ENCODE measurements at regions not wholly inside any gene's neighbourhood (a gene's known extent, or its start where the extent isn't known, plus 50 kb on each side); places are given as distances from the start of the nearest gene placed in this dataset.
A peak's percentile ranks its signal among the peaks of the same experiment; 100 is the strongest.

DNA sequence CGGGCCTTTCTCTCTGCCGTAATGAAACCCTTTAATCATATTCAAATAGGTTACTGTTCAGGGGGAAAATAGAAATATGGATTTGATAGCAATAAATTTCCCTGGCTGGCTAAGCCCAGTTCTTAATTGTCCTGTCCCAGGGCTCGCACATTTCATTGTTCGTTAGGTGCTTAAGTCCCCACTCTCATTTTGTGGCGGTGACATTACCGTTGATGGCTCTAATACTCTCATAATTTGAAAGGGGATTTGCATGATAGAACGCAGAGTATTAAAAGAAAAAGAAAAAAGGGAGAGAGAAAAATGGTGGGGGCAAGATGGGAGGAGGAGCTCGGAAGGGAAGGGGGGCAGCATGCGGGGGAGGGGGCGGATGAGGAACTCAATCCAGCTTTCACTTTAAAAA, 79.1 kb upstream of the FOXP4 start:
- Histone ChIP-seq H3K27me3 (ENCODE audit: insufficient read depth, insufficient read length) (peaks cover 56% of the 10 kb centered on the region), H3K4me3 (ENCODE audit: insufficient read length, low read depth) (no peak overlapping the region), H3K4me1 (ENCODE audit: insufficient read depth, insufficient read length) (peaks cover 17% of the 10 kb centered on the region), H3K9ac (ENCODE audit: insufficient read length, low read depth) (no peak overlapping the region), H3K9me3 (ENCODE audit: insufficient read depth, low read length) (no peaks in the 10 kb centered on the region), H3K36me3 (ENCODE audit: insufficient read depth, insufficient read length, low read length) (no peaks in the 10 kb centered on the region)
- TF ChIP-seq ZNF274 (IDR thresholded peaks at IDR 0.05; ENCODE audit: low read depth, low read length) (no peak), YY1 (IDR thresholded peaks at IDR 0.05; ENCODE audit: insufficient read depth, insufficient read length) (no peak), SUZ12 (IDR thresholded peaks at IDR 0.05; ENCODE audit: extremely low read depth, insufficient read depth, insufficient read length) (no peak)
- DNase-seq (ENCODE audit: low read depth, low spot score): no peak

DNA sequence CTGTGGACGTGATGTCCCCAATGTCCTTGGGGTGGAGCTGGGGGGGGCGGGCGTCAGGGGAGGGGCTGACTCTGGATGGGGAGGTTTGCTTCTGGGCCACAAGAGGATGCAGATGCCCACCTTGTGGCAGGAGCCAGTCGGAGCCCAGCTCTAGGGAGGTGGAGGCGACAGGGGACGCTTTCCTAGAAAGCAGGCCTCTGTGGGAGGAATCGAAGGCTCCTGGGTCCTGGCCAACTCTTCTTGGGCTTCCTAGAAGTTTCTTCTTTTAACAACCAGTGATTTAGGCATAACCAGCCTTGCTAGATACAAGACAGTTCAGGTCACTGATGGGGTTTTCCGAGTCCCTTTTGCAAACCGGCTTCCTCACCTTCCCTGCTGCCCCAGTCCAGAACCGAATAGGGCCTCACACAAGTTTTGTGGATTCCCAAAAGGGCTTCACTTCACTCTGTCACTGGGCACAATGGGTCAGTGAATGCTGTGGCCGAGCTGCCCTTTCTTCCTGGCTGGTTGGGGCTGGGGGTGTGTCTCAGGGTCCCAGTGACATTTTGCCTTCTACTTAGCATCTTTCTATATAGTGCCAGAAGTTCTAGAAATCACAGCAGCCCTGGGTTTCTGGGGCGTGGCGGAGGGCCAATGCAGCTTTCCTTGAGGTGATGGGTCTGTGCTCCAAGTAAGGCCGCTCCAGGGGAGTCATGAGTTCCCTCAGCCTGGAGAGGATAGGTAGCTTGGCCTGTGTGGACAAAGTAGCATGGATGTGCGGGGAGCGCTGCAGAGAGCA, 78.4 kb upstream of the FOXP4 start:
- TF ChIP-seq SUZ12 (IDR thresholded peaks at IDR 0.05; ENCODE audit: extremely low read depth, insufficient read depth, insufficient read length) (no peak), YY1 (IDR thresholded peaks at IDR 0.05; ENCODE audit: insufficient read depth, insufficient read length) (no peak), ZNF274 (IDR thresholded peaks at IDR 0.05; ENCODE audit: low read depth, low read length) (no peak)
- H3K4me1 ChIP-seq (ENCODE audit: insufficient read depth, insufficient read length): peaks cover 18% of the 10 kb centered on the region
- peaks cover 54% of the 10 kb centered on the region for H3K27me3 ChIP-seq (ENCODE audit: insufficient read depth, insufficient read length)

DNA sequence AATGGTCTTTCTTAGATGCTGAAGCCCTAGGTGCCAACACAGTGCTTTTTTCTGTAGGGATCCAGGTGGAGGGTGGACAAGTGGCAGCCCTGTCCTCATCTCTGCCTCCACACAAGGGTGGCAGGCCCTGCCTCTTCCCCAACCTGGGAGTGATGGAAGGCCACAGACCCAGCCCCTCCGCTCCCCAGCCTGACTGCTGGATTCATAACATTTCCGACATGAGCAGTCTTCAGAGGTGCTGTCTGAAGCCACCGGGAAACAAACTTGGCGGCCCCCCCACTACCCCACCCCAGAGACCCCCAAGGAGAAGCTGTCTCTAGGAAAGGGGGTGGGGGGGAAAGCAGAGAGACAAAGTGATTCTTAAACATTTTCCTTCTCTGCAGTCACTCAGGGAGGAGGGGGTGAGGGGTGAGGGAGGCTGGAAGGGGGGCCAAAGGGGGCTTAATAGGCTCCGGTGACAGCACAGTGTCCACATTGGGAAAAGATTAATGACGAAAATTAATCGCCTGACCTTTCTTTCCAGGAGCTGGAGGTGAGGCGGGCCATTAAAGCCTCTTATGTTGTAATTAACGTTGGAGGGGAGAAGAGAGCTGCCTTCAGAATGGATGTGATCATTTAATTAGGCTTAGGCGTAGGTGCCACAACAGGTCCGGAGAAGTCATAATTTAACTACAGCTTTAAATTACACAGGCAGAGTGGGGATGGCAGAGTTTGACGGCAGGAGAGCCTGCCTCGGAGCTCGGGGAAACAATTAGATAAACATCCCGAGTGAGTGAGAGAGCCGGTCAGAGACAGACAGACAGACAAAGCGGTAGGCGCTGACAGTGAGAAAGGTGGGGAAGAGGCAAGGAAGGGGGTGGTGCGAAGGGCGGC, 76.8 kb upstream of the FOXP4 start:
- H3K9ac ChIP-seq (ENCODE audit: insufficient read length, low read depth): peak overlapping the region; percentile 74
- H3K9me3 ChIP-seq (ENCODE audit: insufficient read depth, low read length): no peaks in the 10 kb centered on the region
- peaks cover 49% of the 10 kb centered on the region for H3K27me3 ChIP-seq (ENCODE audit: insufficient read depth, insufficient read length)
- no peak for DNase-seq (ENCODE audit: low read depth, low spot score)
- H3K36me3 ChIP-seq (ENCODE audit: insufficient read depth, insufficient read length, low read length): no peaks in the 10 kb centered on the region
- H3K4me1 ChIP-seq (ENCODE audit: insufficient read depth, insufficient read length): peaks cover 18% of the 10 kb centered on the region
- H3K4me3 ChIP-seq (ENCODE audit: insufficient read length, low read depth): peak overlapping the region; percentile 40
- no peak for TF ChIP-seq SUZ12 (IDR thresholded peaks at IDR 0.05; ENCODE audit: extremely low read depth, insufficient read depth, insufficient read length)
- no peak for TF ChIP-seq ZNF274 (IDR thresholded peaks at IDR 0.05; ENCODE audit: low read depth, low read length)
- TF ChIP-seq YY1 (IDR thresholded peaks at IDR 0.05; ENCODE audit: insufficient read depth, insufficient read length): no peak

More for the DNA sequence above, 78.4 kb upstream of the FOXP4 start:
- Histone ChIP-seq H3K9me3 (ENCODE audit: insufficient read depth, low read length) (no peaks in the 10 kb centered on the region), H3K36me3 (ENCODE audit: insufficient read depth, insufficient read length, low read length) (no peaks in the 10 kb centered on the region), H3K9ac (ENCODE audit: insufficient read length, low read depth) (no peak overlapping the region), H3K4me3 (ENCODE audit: insufficient read length, low read depth) (no peak overlapping the region)
- no peak for DNase-seq (ENCODE audit: low read depth, low spot score)

- Histone ChIP-seq H3K4me1 (ENCODE audit: insufficient read depth, insufficient read length) (peaks cover 18% of the 10 kb centered on the region), H3K9me3 (ENCODE audit: insufficient read depth, low read length) (no peaks in the 10 kb centered on the region), H3K9ac (ENCODE audit: insufficient read length, low read depth) (peak overlapping the region; percentile 74), H3K36me3 (ENCODE audit: insufficient read depth, insufficient read length, low read length) (no peaks in the 10 kb centered on the region), H3K4me3 (ENCODE audit: insufficient read length, low read depth) (peak overlapping the region; percentile 40), H3K27me3 (ENCODE audit: insufficient read depth, insufficient read length) (peaks cover 49% of the 10 kb centered on the region)
- TF ChIP-seq SUZ12 (IDR thresholded peaks at IDR 0.05; ENCODE audit: extremely low read depth, insufficient read depth, insufficient read length) (no peak), ZNF274 (IDR thresholded peaks at IDR 0.05; ENCODE audit: low read depth, low read length) (no peak), YY1 (IDR thresholded peaks at IDR 0.05; ENCODE audit: insufficient read depth, insufficient read length) (no peak)
- DNase-seq (ENCODE audit: low read depth, low spot score): no peak
Observed at GRCh38 chr6:41470029-41470330, 76.2 kb upstream of the FOXP4 start.

DNA sequence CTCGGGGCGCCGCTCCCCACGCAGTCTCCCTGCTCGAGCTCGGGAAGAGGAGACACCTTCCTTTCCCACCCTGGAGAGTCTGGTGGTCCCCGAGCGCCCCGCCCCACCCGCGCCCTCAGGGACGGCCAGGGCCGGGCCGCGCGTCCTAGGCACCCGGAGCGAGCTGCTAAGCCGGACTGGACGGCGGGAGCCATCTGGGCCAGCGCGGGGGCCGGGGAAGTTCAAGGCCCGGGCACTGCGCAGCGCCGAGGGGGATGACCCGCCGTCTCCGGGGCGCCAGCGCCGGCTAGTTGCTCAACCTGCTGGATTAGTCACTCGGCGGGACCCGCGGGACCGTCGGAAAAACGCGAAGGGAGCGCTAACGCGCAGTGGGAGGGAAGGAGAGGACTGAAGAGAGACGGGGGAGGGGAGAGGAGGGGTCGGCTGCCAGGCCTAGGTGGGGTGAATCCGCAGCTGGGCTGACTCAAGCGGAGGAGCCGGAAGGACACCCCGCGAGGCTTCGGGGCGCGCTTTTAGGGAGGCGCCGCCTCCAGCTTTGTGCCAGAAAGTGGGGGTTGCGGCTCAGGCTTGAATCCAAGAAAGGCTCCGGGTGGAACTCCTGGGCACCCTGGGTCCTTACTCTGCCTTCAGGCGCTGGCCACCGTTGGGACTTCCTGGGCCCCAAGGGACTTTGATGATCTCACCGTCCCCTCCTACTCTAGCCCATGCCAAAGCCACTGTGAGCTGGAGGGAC, 75.7 kb upstream of the FOXP4 start:
- peak overlapping the region; percentile 74 for H3K9ac ChIP-seq (ENCODE audit: insufficient read length, low read depth)
- H3K36me3 ChIP-seq (ENCODE audit: insufficient read depth, insufficient read length, low read length): no peaks in the 10 kb centered on the region
- peaks cover 18% of the 10 kb centered on the region for H3K4me1 ChIP-seq (ENCODE audit: insufficient read depth, insufficient read length)
- H3K4me3 ChIP-seq (ENCODE audit: insufficient read length, low read depth): peak overlapping the region; percentile 40
- TF ChIP-seq ZNF274 (IDR thresholded peaks at IDR 0.05; ENCODE audit: low read depth, low read length): no peak
- no peak for TF ChIP-seq SUZ12 (IDR thresholded peaks at IDR 0.05; ENCODE audit: extremely low read depth, insufficient read depth, insufficient read length)
- no peak for TF ChIP-seq YY1 (IDR thresholded peaks at IDR 0.05; ENCODE audit: insufficient read depth, insufficient read length)
- DNase-seq (ENCODE audit: low read depth, low spot score): no peak
- peaks cover 53% of the 10 kb centered on the region for H3K27me3 ChIP-seq (ENCODE audit: insufficient read depth, insufficient read length)
- no peaks in the 10 kb centered on the region for H3K9me3 ChIP-seq (ENCODE audit: insufficient read depth, low read length)

DNA sequence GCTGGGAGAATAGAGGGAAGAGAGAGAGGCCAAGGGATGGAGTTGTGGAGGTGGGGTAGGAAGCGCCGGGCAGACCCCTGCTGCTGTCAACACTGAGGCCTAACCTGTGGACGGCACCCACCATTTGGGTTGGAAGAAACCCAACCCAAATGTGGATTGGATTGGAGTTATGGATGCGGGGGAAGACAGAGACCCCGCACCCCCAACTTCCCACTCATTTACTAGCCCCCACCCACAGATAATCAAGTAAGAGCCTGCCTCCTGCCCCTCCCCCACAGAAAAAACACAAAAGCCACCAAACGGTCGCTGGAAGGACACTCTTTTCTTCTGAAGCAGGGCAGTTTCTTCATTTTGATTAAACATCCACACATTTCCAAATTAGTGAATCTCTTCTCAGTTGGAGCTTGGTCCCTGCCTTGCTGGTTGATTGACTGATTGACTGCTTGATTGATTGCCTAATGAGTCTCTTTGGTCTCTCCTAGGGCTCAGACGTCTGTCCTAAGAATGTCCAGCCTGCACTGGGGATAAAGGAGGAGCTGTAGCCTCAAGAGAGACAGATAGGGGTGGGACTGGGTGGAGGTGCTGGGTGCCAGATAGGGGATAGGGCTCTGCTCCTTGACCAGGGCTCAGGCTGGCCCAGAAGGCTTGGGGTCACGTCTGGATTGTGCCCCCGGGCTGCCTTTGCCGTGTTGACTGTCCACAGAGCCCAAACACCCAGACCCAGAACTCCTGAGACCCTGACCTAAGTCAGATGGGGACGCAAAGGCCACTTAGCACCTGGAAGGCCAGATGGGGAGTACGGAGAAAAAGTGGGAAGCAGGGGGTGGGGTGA, 74.9 kb upstream of the FOXP4 start:
- H3K9me3 ChIP-seq (ENCODE audit: insufficient read depth, low read length): no peaks in the 10 kb centered on the region
- H3K9ac ChIP-seq (ENCODE audit: insufficient read length, low read depth): peak overlapping the region; percentile 74
- H3K36me3 ChIP-seq (ENCODE audit: insufficient read depth, insufficient read length, low read length): no peaks in the 10 kb centered on the region
- no peak overlapping the region for H3K4me3 ChIP-seq (ENCODE audit: insufficient read length, low read depth)
- no peak for TF ChIP-seq ZNF274 (IDR thresholded peaks at IDR 0.05; ENCODE audit: low read depth, low read length)
- no peak for TF ChIP-seq YY1 (IDR thresholded peaks at IDR 0.05; ENCODE audit: insufficient read depth, insufficient read length)
- TF ChIP-seq SUZ12 (IDR thresholded peaks at IDR 0.05; ENCODE audit: extremely low read depth, insufficient read depth, insufficient read length): no peak
- peaks cover 18% of the 10 kb centered on the region for H3K4me1 ChIP-seq (ENCODE audit: insufficient read depth, insufficient read length)
- no peak for DNase-seq (ENCODE audit: low read depth, low spot score)
- peaks cover 59% of the 10 kb centered on the region for H3K27me3 ChIP-seq (ENCODE audit: insufficient read depth, insufficient read length)

All from NT2/D1 (cell line).